ENCODE measurements at regions not wholly inside any gene's neighbourhood (a gene's known extent, or its start where the extent isn't known, plus 50 kb on each side); places are given as distances from the start of the nearest gene placed in this dataset.
"Not testable (repeated sequence)": the region's sequence is repeated elsewhere in the genome, so short reads cannot be mapped to it uniquely, and the experiment has no call there.

GRCh38 chr6:26754212-26754611 lies 94.7 kb upstream of the ZNF322 start:
- peaks cover 0 to 18% (median 2%) of the 10 kb centered on the region in 4 donors for H3K27me3 ChIP-seq (ENCODE audit: control insufficient read depth in 4 of 4, insufficient read depth in 4 of 4, low read length in 3 of 4)
- no peak for DNase-seq (ENCODE audit: low spot score)
- 6% methylated on average over 15 of the region's 15 CpGs for WGBS
- H3K9ac ChIP-seq (ENCODE audit: low read depth in 1 of 2, low read length in 2 of 2), result no peak overlapping the region
- H3K4me3 ChIP-seq (ENCODE audit: low read depth in 1 of 3, low read length in 3 of 3), result no peak overlapping the region
- TF ChIP-seq CTCF (IDR thresholded peaks at IDR 0.05; ENCODE audit: low read depth, low read length, missing input control), result no peak
- no peak for TF ChIP-seq TAF1 (conservative IDR thresholded peaks at IDR 0.05)
- no peak for TF ChIP-seq HNF4A (conservative IDR thresholded peaks at IDR 0.05)
- TF ChIP-seq GABPA (IDR thresholded peaks at IDR 0.05 in 1 of 2, conservative IDR thresholded peaks at IDR 0.05 in 1 of 2), result no peak
- H3K9me3 ChIP-seq (ENCODE audit: control insufficient read depth in 4 of 4, low read length in 3 of 4), result peaks cover 0 to 4% (median 0%) of the 10 kb centered on the region in 4 donors
- H3K4me1 ChIP-seq (ENCODE audit: control insufficient read depth in 4 of 4, insufficient read depth in 4 of 4, low read length in 3 of 4), result no peaks in the 10 kb centered on the region
- H3K27ac ChIP-seq (ENCODE audit: low read depth in 1 of 2, low read length in 2 of 2), result no peak overlapping the region
- H3K36me3 ChIP-seq (ENCODE audit: control insufficient read depth in 4 of 4, insufficient read depth in 3 of 4, low read depth in 1 of 4, low read length in 3 of 4), result no peaks in the 10 kb centered on the region

- DNase-seq (ENCODE audit: low spot score); H3K4me3 ChIP-seq (ENCODE audit: low read depth in 1 of 3, low read length in 3 of 3): not testable (repeated sequence)
- WGBS, result 6% methylated on average over 20 of the region's 20 CpGs
Observed at GRCh38 chr6:26754801-26755200, 95.3 kb upstream of the ZNF322 start.

GRCh38 chr6:26756067-26756805 lies 96.7 kb upstream of the ZNF322 start:
- H3K36me3 ChIP-seq (ENCODE audit: control insufficient read depth in 4 of 4, insufficient read depth in 3 of 4, low read depth in 1 of 4, low read length in 3 of 4); DNase-seq (ENCODE audit: low spot score); H3K27ac ChIP-seq (ENCODE audit: low read depth in 1 of 2, low read length in 2 of 2); H3K4me1 ChIP-seq (ENCODE audit: control insufficient read depth in 4 of 4, insufficient read depth in 4 of 4, low read length in 3 of 4); H3K4me3 ChIP-seq (ENCODE audit: low read depth in 1 of 3, low read length in 3 of 3); H3K9ac ChIP-seq (ENCODE audit: low read depth in 1 of 2, low read length in 2 of 2); H3K9me3 ChIP-seq (ENCODE audit: control insufficient read depth in 4 of 4, low read length in 3 of 4): not testable (repeated sequence)
- peaks cover 0 to 18% (median 2%) of the 10 kb centered on the region in 4 donors for H3K27me3 ChIP-seq (ENCODE audit: control insufficient read depth in 4 of 4, insufficient read depth in 4 of 4, low read length in 3 of 4)
- 10% methylated on average over 29 of the region's 29 CpGs for whole genome bisulfite sequencing

More at GRCh38 chr6:26754801-26755200, 95.3 kb upstream of the ZNF322 start:
- not testable (repeated sequence) for H3K36me3 ChIP-seq (ENCODE audit: control insufficient read depth in 4 of 4, insufficient read depth in 3 of 4, low read depth in 1 of 4, low read length in 3 of 4); H3K4me1 ChIP-seq (ENCODE audit: control insufficient read depth in 4 of 4, insufficient read depth in 4 of 4, low read length in 3 of 4); H3K9ac ChIP-seq (ENCODE audit: low read depth in 1 of 2, low read length in 2 of 2); H3K27ac ChIP-seq (ENCODE audit: low read depth in 1 of 2, low read length in 2 of 2); H3K9me3 ChIP-seq (ENCODE audit: control insufficient read depth in 4 of 4, low read length in 3 of 4)
- peaks cover 0 to 18% (median 2%) of the 10 kb centered on the region in 4 donors for H3K27me3 ChIP-seq (ENCODE audit: control insufficient read depth in 4 of 4, insufficient read depth in 4 of 4, low read length in 3 of 4)

GRCh38 chr6:26766203-26766902 lies 106.8 kb upstream of the ZNF322 start:
- not testable (repeated sequence) for H3K36me3 ChIP-seq (ENCODE audit: control insufficient read depth in 4 of 4, insufficient read depth in 3 of 4, low read depth in 1 of 4, low read length in 3 of 4); H3K9me3 ChIP-seq (ENCODE audit: control insufficient read depth in 4 of 4, low read length in 3 of 4); H3K4me1 ChIP-seq (ENCODE audit: control insufficient read depth in 4 of 4, insufficient read depth in 4 of 4, low read length in 3 of 4); H3K4me3 ChIP-seq (ENCODE audit: low read depth in 1 of 3, low read length in 3 of 3); H3K27me3 ChIP-seq (ENCODE audit: control insufficient read depth in 4 of 4, insufficient read depth in 4 of 4, low read length in 3 of 4); H3K27ac ChIP-seq (ENCODE audit: low read depth in 1 of 2, low read length in 2 of 2); H3K9ac ChIP-seq (ENCODE audit: low read depth in 1 of 2, low read length in 2 of 2); DNase-seq (ENCODE audit: low spot score)
- no CpG with 5 or more reads among the region's 36 CpGs for WGBS

GRCh38 chr6:26770941-26771666 lies 111.6 kb upstream of the ZNF322 start:
- H3K4me1 ChIP-seq (ENCODE audit: control insufficient read depth in 4 of 4, insufficient read depth in 4 of 4, low read length in 3 of 4); H3K4me3 ChIP-seq (ENCODE audit: low read depth in 1 of 3, low read length in 3 of 3); H3K27me3 ChIP-seq (ENCODE audit: control insufficient read depth in 4 of 4, insufficient read depth in 4 of 4, low read length in 3 of 4); DNase-seq (ENCODE audit: low spot score); H3K9ac ChIP-seq (ENCODE audit: low read depth in 1 of 2, low read length in 2 of 2); H3K9me3 ChIP-seq (ENCODE audit: control insufficient read depth in 4 of 4, low read length in 3 of 4); H3K27ac ChIP-seq (ENCODE audit: low read depth in 1 of 2, low read length in 2 of 2); H3K36me3 ChIP-seq (ENCODE audit: control insufficient read depth in 4 of 4, insufficient read depth in 3 of 4, low read depth in 1 of 4, low read length in 3 of 4): not testable (repeated sequence)
- WGBS, result no CpG with 5 or more reads among the region's 31 CpGs

GRCh38 chr6:26773414-26773813 lies 113.9 kb upstream of the ZNF322 start:
- not testable (repeated sequence) for H3K4me1 ChIP-seq (ENCODE audit: control insufficient read depth in 4 of 4, insufficient read depth in 4 of 4, low read length in 3 of 4); H3K9ac ChIP-seq (ENCODE audit: low read depth in 1 of 2, low read length in 2 of 2); H3K9me3 ChIP-seq (ENCODE audit: control insufficient read depth in 4 of 4, low read length in 3 of 4); DNase-seq (ENCODE audit: low spot score); H3K27me3 ChIP-seq (ENCODE audit: control insufficient read depth in 4 of 4, insufficient read depth in 4 of 4, low read length in 3 of 4); H3K36me3 ChIP-seq (ENCODE audit: control insufficient read depth in 4 of 4, insufficient read depth in 3 of 4, low read depth in 1 of 4, low read length in 3 of 4); H3K4me3 ChIP-seq (ENCODE audit: low read depth in 1 of 3, low read length in 3 of 3); H3K27ac ChIP-seq (ENCODE audit: low read depth in 1 of 2, low read length in 2 of 2)
- WGBS, result no CpG with 5 or more reads among the region's 12 CpGs

- DNase-seq (ENCODE audit: low spot score); H3K9me3 ChIP-seq (ENCODE audit: control insufficient read depth in 4 of 4, low read length in 3 of 4); H3K36me3 ChIP-seq (ENCODE audit: control insufficient read depth in 4 of 4, insufficient read depth in 3 of 4, low read depth in 1 of 4, low read length in 3 of 4); H3K9ac ChIP-seq (ENCODE audit: low read depth in 1 of 2, low read length in 2 of 2); H3K4me3 ChIP-seq (ENCODE audit: low read depth in 1 of 3, low read length in 3 of 3); H3K4me1 ChIP-seq (ENCODE audit: control insufficient read depth in 4 of 4, insufficient read depth in 4 of 4, low read length in 3 of 4); H3K27ac ChIP-seq (ENCODE audit: low read depth in 1 of 2, low read length in 2 of 2); H3K27me3 ChIP-seq (ENCODE audit: control insufficient read depth in 4 of 4, insufficient read depth in 4 of 4, low read length in 3 of 4): not testable (repeated sequence)
- WGBS, result no CpG with 5 or more reads among the region's 21 CpGs
Observed at GRCh38 chr6:26780563-26780962, 121.0 kb upstream of the ZNF322 start.
